ENCODE measurements at regions not wholly inside any gene's neighbourhood (a gene's known extent, or its start where the extent isn't known, plus 50 kb on each side); places are given as distances from the start of the nearest gene placed in this dataset.

DNA sequence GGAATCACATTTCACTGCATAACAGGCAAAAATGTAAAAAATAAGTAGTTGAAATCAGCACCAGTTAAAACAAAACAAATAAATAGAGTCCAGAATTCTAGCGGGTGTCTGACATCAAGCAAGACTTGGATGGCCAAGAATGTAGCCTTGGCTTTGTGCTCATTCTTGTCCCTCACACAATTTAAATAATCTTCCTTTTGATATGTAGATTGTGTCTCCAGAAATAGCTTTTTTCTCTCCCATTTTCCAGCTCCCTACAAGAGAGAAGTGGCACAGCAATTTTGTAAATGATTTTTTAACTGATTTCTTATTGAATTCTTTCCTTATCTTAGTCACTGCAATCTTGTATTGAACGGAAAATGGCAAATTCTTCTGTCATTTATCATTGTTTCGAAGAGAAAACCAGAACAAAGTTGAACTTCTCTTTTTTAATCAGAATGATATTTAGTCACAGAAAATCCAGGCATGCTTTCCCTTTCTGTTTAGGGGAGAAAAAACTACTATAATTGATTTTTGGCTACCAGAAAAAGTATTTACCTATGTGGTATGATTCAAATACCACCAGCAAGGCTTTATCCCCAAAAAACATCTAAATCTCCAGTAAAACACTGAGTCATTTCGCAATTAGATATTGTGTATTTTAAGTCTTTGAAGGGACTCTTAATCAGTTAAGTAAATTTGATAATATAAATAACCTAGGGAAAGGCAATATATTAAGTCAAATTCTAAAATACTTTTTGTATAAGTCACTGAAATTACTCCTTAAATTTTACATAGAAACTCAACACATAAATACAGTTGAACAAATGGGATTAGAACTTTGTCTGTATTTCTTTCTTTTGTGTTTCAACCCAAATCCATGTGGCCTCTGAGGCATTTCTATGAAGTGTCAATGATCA is 481.7 kb downstream of the GBE1 start:
- H3K27ac ChIP-seq = no peak overlapping the region
- H3K36me3 ChIP-seq (ENCODE audit: low read depth, missing control alignments) = no peaks in the 10 kb centered on the region
- WGBS, 2 donors = 72 to 77% methylated on average over 4 of the region's 4 CpGs
- TF ChIP-seq POLR2A (IDR thresholded peaks at IDR 0.05) = no peak
- TF ChIP-seq, protein P1, sequence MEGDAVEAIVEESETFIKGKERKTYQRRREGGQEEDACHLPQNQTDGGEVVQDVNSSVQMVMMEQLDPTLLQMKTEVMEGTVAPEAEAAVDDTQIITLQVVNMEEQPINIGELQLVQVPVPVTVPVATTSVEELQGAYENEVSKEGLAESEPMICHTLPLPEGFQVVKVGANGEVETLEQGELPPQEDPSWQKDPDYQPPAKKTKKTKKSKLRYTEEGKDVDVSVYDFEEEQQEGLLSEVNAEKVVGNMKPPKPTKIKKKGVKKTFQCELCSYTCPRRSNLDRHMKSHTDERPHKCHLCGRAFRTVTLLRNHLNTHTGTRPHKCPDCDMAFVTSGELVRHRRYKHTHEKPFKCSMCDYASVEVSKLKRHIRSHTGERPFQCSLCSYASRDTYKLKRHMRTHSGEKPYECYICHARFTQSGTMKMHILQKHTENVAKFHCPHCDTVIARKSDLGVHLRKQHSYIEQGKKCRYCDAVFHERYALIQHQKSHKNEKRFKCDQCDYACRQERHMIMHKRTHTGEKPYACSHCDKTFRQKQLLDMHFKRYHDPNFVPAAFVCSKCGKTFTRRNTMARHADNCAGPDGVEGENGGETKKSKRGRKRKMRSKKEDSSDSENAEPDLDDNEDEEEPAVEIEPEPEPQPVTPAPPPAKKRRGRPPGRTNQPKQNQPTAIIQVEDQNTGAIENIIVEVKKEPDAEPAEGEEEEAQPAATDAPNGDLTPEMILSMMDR (IDR thresholded peaks at IDR 0.05) = no peak
- H3K9me3 ChIP-seq = no peaks in the 10 kb centered on the region
- H3K4me3 ChIP-seq = no peak overlapping the region
- H3K4me1 ChIP-seq = no peaks in the 10 kb centered on the region
- no peak for DNase-seq
- intact Hi-C loops (cut with DNase I; ENCODE audit: low total_unique reads) = no loop called here
- H3K27me3 ChIP-seq = no peaks in the 10 kb centered on the region

DNA sequence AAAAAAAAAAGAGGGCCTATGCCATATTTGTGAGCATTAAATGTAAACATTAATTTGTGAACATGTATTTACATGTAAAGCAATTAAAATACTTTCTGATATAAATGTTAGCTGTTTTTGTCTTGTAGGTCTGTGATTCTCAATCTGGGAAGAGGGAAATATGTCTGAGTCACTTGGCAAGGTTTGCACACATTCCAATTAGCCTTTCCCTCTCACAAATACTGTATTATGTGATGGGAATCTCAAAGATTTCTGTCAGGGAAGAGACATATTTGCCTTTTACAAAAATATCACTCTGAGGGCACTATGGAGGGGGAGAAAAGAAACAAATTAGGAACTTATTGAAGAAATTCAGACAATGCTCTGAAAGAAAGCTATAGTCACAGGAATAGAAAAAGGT is 483.6 kb downstream of the GBE1 start:
- TF ChIP-seq, protein P1 (IDR thresholded peaks at IDR 0.05) = no peak
- TF ChIP-seq POLR2A (IDR thresholded peaks at IDR 0.05) = no peak
- H3K4me3 ChIP-seq = no peak overlapping the region
- H3K9me3 ChIP-seq = no peaks in the 10 kb centered on the region
- H3K36me3 ChIP-seq (ENCODE audit: low read depth, missing control alignments) = no peaks in the 10 kb centered on the region
- no peaks in the 10 kb centered on the region for H3K27me3 ChIP-seq
- intact Hi-C loops (cut with DNase I; ENCODE audit: low total_unique reads) = no loop called here
- no peak overlapping the region for H3K27ac ChIP-seq
- H3K4me1 ChIP-seq = no peaks in the 10 kb centered on the region
- DNase-seq = no peak

DNA sequence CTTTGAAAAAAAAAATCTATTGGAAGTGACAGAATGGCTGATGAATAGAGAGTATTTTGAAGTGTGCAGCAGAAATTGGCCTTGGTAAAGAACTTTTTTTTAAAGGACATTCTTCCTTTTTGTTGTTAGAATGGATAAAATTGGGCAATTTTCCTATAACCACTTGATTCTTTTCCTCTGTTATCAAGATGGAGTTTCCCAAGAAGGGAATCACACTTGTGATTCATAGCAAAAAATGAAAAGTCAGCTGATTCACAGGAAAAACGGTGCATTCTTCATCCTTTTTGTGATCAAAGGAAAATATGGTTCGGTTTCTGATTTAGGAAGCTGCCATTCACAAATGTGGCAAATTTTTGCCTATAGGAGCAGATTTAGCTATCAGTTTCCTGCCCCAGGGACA is 486.8 kb downstream of the GBE1 start:
- H3K9me3 ChIP-seq = no peaks in the 10 kb centered on the region
- no peaks in the 10 kb centered on the region for H3K27me3 ChIP-seq
- no peak for DNase-seq
- no peaks in the 10 kb centered on the region for H3K4me1 ChIP-seq
- TF ChIP-seq, protein P1 (IDR thresholded peaks at IDR 0.05) = no peak
- no peak for TF ChIP-seq POLR2A (IDR thresholded peaks at IDR 0.05)
- H3K4me3 ChIP-seq = no peak overlapping the region
- H3K27ac ChIP-seq = no peak overlapping the region
- intact Hi-C loops (cut with DNase I; ENCODE audit: low total_unique reads) = no loop called here
- no peaks in the 10 kb centered on the region for H3K36me3 ChIP-seq (ENCODE audit: low read depth, missing control alignments)
- WGBS, 2 donors = 82 to 89% methylated on average over 2 of the region's 2 CpGs

DNA sequence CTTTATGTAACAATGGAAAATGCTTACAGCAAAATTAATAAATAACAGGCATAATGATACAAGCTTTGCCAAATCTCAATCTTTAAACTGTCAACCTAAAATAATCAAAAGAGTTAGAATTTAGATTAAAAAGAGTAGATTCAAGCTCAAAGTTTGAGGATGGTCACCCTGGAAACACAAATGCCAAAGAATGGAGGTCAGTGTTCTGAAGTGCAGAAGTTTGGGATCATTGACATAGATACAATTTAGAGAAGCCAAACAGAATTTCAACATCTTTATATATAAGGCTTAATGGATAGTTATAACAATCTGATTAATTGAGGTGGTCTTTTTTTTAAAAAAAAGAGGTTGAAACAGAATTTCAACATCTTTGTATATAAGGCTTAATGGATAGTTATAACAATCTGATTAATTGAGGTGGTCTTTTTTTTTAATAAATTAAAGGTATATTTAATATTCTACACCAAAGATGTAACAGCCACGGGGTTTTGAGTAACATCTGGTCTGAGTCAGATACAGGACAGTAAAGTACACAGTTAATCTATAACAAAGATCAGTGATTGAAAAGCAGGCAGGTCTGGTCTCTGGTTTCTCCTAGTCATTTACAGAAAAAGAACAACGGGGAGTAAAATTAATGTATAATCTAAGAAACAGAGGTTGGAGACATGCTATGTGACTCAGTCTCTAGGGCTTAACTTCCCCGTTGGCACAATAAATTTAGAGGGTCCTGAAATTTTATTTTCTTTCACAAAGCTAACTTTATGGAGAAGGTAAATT is 490.7 kb downstream of the GBE1 start:
- DNase-seq = no peak
- no peaks in the 10 kb centered on the region for H3K4me1 ChIP-seq
- 78 to 88% methylated on average over 3 of the region's 3 CpGs for WGBS, 2 donors
- H3K27ac ChIP-seq = no peak overlapping the region
- no peaks in the 10 kb centered on the region for H3K9me3 ChIP-seq
- H3K36me3 ChIP-seq (ENCODE audit: low read depth, missing control alignments) = no peaks in the 10 kb centered on the region
- intact Hi-C loops (cut with DNase I; ENCODE audit: low total_unique reads) = no loop called here
- H3K4me3 ChIP-seq = no peak overlapping the region
- TF ChIP-seq, protein P1 (IDR thresholded peaks at IDR 0.05) = no peak
- TF ChIP-seq POLR2A (IDR thresholded peaks at IDR 0.05) = no peak
- no peaks in the 10 kb centered on the region for H3K27me3 ChIP-seq

All from testis (tissue), 2 donors.